Testis (tissue), 2 donors: ENCODE measurements at regions not wholly inside any gene's neighbourhood (a gene's known extent, or its start where the extent isn't known, plus 50 kb on each side); places are given as distances from the start of the nearest gene placed in this dataset.

ENCODE experiments used
- CTCF ChIP-seq, 3 experiments: fragments of 450-650 bp in 2 of 3; fragments of 200-600 bp in 1 of 3; sonication (generic) in 1 of 3; IDR thresholded peaks; one replicate each; pipeline ENCODE4 v1.5.1; 2016 to 2019; ENCODE audit warnings: antibody characterized with exemption in 3 of 3, mild to moderate bottlenecking in 2 of 3, moderate library complexity in 1 of 3
- POLR2A ChIP-seq: fragments of 450-650 bp; IDR thresholded peaks from one replicate; pipeline ENCODE4 v1.6.1; 2017; ENCODE audit warnings: antibody characterized with exemption, mild to moderate bottlenecking, moderate library complexity

GRCh38 chr20:25140968-25141367, 54.5 kb upstream of the ENTPD6 start:
- no peak for TF ChIP-seq POLR2A
- TF ChIP-seq CTCF (IDR thresholded peaks at IDR 0.05): no peak
